HG02759 (cell line): ENCODE measurements at regions not wholly inside any gene's neighbourhood (a gene's known extent, or its start where the extent isn't known, plus 50 kb on each side); places are given as distances from the start of the nearest gene placed in this dataset.

Source experiments
- ATAC-seq: cut with Tn5 transposase; IDR thresholded peaks from one replicate; pipeline ENCODE4 v1.9.1; 2021; ENCODE audit warnings: mild to moderate bottlenecking, moderate library complexity; ENCODE audit not compliant: unreplicated experiment

GRCh38 chr3:69579306-69580041 lies 159.8 kb upstream of the MITF start:
- no peak for ATAC-seq

DNA sequence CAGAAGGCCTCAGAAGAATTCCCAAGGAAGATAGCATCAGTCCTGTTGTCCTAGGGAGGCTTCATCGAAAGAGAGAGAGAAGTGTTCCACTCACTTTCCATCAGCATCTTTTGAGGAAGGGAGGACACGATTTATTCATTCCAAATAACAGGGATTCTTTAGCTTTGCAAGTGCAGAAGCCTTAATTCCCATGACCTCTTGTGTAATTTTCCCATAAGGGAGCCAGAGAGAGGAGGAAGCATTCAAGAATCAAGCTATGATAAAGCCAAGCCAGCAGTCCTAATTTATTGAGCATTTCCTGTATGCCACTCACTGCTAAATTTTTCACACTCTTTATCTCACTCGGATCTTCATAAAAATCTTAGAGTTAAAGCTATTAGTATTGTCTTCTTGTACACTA lies 169.7 kb upstream of the MITF start:
- no peak for ATAC-seq

- no peak for ATAC-seq
Observed at GRCh38 chr3:69568951-69569350, 170.3 kb upstream of the MITF start.

DNA sequence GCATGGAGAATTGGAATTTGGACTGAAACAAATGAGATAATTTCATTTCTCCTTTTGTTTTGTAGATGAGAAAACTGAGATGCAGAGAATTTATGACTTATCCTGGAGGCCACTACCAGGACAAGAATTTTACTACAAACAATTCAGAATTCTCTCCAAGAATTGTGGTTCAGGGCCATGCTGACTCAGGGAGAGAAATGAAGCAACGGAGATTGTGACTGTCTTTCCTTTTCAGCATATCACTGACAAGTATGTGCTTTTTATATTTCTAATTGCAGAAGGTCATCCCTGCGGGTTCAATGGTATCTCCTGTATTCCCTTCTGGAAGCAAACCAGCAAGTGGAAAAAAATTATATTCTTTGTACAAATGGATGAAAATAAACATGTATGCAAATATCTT lies 170.8 kb upstream of the MITF start:
- no peak for ATAC-seq

DNA sequence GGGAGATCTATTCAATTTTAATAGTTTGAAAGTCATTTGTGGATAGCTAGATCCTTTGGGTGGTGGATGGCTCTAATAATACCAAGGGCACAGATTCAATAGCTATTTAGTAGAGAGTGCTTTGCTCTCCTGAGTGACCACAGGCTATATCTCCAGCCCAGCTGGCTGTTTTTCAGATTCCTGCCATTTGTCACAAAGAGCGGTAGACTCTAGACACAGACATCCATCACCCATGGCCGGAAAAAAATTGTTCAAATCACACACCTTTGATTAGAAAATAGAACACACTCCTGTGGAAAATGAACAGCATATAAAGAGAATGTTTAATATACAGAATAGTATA lies 171.6 kb upstream of the MITF start:
- ATAC-seq: no peak

DNA sequence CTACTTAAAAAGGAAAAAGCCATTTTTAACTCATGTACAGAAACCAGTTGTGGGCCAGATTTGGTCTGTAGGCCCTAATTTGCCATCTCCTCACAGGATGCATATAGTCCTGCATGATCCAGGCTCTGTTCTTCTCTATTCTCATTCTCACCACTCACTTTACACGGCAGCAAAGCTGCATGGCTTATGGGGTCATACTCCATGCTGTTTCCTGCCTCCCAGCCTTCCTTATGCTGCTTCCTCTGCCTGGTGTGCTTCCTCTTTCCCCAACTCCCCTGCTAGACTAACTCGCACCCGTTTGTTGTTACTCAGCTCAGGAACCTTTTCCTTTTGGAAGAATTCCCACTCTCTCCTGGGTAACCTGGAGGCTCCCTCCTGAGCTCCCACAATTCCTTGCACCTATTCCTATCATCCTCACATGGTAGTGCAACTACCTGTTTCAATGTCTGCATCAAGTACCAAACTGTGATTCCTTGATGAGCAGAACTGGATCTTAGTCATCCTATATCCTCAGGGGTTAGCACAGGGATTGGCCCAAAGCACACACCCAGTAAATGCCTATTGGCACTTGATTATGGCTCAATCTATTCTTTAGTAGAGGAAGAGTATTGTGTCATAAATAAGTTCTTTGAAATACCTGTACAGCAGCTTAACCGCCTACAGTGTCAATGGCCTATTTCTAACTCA lies 172.1 kb upstream of the MITF start:
- no peak for ATAC-seq

GRCh38 chr3:69566275-69566674 lies 173.0 kb upstream of the MITF start:
- no peak for ATAC-seq

GRCh38 chr3:69565316-69565715 lies 173.9 kb upstream of the MITF start:
- ATAC-seq: no peak

DNA sequence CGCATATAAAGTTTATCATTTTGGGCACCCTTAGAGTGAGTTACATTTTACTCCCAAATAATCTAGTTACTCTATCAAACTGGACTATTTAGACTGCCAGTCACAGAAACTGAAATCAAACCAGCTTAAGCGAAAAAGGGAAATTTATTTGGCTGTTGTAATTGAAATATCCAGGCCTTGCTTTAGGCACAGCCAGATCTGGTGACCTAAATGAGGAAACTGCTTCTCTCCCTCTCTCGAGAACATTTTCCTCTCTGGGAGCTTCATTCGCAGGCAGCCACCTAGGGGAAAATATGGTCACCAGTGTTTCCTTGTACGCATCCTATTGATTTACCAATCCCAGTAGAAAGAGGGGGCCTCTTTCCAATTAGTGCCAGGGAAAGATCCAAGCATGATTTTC lies 175.3 kb upstream of the MITF start:
- no peak for ATAC-seq

DNA sequence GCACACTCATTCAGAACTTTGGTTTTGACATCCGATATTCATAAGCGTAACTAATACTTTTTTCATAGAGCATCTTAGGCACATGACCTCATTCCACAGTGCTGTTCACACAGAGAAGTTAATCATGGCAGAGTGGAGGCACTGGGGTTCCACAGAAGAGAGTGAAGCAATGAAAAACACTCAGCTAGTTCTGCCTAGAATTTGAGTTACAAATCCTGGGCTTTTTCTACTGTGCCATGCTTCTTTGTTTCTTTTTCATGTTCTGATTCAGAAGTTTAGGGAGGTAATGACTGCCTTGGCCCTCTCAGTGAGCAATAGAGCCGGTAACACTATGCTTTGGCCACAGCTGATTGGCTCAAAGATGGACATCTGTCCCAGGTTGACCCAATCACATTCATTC lies 176.1 kb upstream of the MITF start:
- no peak for ATAC-seq

DNA sequence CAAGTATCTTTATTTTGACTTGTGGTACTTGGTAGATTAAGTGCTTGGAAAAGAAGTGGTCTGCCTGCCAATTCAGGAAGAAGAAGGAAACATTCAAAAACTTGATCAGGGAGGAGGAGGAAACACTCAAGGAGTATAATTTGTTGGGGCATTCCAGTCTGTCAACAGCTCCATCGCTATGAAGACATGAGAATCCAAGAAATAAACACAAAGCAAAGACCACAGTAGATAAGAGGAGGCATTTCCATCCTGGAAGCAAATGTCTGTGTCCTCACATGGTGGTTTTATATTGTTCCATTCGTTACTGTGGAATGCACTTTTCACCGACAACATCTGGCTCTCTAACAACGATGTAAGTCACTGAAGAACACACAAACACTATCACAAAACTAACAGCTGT lies 176.1 kb upstream of the FRMD4B start:
- ATAC-seq: no peak

- ATAC-seq: no peak
Observed at GRCh38 chr3:69560818-69561217, 174.9 kb upstream of the FRMD4B start.

GRCh38 chr3:69560116-69560515 lies 174.2 kb upstream of the FRMD4B start:
- ATAC-seq: no peak

DNA sequence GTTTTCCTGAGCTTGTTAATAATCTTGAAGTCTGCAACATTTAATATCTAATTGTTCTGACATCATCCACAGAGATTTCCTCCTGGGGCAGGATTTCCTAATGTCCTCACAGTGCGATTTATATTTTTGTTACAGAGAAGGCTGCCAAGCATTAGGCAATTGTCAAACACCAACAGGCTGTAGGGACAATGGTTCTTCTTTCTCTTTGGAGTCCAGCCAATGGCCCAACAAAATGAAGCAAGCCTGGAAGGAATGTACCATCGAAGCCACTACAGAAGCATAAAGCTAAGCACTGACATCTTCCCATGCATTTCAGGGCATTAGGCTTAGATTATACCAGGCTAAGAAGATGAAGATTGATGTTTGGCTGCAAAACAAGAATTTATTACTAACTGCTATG lies 173.0 kb upstream of the FRMD4B start:
- ATAC-seq: no peak

GRCh38 chr3:69554576-69554975 lies 168.7 kb upstream of the FRMD4B start:
- no peak for ATAC-seq

GRCh38 chr3:69553888-69554287 lies 168.0 kb upstream of the FRMD4B start:
- ATAC-seq: no peak

DNA sequence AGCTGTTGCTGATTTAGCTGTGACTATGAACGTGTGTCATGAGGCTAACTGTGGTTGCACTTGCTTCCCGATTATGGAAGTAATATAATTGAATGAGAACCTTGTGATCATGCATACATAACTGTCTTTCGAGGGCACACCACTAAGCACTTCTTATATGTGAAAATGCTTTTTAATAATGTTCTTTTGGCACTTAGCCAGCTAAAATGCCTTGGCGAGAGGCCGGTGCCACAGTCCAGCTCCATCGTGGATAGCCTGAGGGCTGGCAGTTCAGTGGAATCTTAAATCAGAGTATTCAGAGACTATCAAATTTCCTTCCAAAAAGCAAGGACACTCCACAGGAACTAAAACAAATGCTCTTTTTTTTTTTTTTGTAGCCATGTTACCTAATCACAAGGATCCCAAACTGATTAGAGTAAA lies 161.6 kb upstream of the FRMD4B start:
- no peak for ATAC-seq

DNA sequence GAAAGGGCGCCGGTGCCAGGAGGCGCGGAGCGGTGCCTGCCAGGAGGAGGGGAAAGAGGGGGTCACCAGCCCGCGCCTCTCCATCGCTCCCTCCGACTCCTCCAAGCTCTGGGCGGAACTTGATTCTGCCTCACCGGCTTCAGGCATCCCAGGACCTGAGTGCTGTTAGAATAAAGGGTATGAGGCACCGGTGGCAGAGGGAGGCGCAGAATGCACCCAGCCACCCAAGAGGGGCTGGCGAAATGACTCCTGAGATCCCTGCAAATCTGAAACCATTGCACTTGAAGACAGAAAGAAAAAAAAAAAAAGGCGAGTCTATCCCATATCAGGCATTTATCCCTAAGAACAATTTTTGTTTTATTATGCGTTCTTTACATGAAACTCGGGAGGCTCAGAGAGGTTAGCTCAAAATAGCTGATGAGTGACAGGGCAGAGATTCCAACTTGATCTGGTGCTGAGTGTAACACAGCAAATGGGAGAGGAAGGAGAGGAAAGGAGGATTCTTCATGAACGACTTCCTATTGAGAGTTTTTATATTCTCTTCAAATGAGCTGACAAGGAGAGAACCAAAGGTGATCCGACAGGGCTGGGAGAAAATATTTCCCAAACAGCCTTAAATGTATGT lies 157.0 kb upstream of the FRMD4B start:
- ATAC-seq: no peak

DNA sequence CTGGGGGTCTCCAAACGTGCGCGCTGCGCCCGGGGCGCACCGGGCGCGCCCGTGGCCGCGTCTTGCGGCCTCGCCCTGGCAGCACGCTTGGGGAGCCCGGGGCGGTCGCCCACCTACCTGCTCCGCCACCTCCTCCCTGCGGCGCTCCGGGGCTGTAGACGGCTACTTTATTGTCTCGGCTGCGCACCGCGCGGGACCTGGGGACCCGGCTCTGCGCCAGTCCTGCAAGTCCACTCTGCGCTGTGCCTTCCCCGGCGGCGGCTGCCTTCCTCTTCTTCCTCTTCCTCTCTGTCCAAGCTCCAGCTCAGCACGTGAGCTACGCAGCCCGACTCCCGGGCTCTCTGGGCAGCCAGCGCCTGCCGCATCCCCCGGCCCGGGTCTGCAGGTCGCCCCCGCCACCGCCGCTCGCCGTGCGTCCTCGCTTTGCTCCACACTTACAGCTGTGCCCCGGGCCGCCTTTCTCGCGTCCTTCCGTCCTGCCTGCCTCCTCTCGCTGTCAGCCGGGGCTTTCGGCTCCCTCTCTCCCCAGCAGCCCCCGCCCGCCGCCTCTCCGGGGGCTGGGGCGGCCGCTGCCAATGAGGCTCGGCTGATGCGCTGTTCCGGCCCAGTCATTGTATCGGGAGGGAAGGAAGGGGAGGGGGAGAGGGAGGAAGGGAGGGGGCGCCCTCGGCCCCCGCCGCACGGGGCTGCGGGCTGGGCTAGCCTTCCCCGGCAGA lies 156.4 kb upstream of the FRMD4B start:
- no peak for ATAC-seq

- ATAC-seq: no peak
Observed at GRCh38 chr3:69541711-69542088, 155.8 kb upstream of the FRMD4B start.

GRCh38 chr3:69540706-69541581 lies 155.1 kb upstream of the FRMD4B start:
- no peak for ATAC-seq
